NCI-H2196 treated with DMSO at 0.1 percent for 48 hours (cell line): ENCODE measurements at regions not wholly inside any gene's neighbourhood (a gene's known extent, or its start where the extent isn't known, plus 50 kb on each side); places are given as distances from the start of the nearest gene placed in this dataset.

Source experiments
- DNase-seq: peaks from one replicate; lab custom pipeline; 2025; ENCODE audit not compliant: unreplicated experiment; lab: John Stamatoyannopoulos, UW

- no peak for DNase-seq
Measured at GRCh38 chr18:4858379-4859127, 338.5 kb downstream of the AKAIN1 start.

- DNase-seq: no peak
Measured at GRCh38 chr18:4854671-4855070, 342.4 kb downstream of the AKAIN1 start.

- no peak for DNase-seq
Measured at GRCh38 chr18:4851301-4851976, 345.6 kb downstream of the AKAIN1 start.

GRCh38 chr18:4847056-4847455 lies 350.0 kb downstream of the AKAIN1 start:
- DNase-seq: no peak

- DNase-seq: no peak
Measured at GRCh38 chr18:4844320-4844719, 352.7 kb downstream of the AKAIN1 start.

GRCh38 chr18:4843771-4844170 lies 353.3 kb downstream of the AKAIN1 start:
- DNase-seq: no peak

- DNase-seq: no peak
Measured at GRCh38 chr18:4842751-4843150, 354.3 kb downstream of the AKAIN1 start.

- no peak for DNase-seq
Measured at GRCh38 chr18:4842287-4842686, 354.8 kb downstream of the AKAIN1 start.

GRCh38 chr18:4839639-4840038 lies 357.4 kb downstream of the AKAIN1 start:
- no peak for DNase-seq

- DNase-seq: no peak
Measured at GRCh38 chr18:4836141-4836540, 360.9 kb downstream of the AKAIN1 start.

GRCh38 chr18:4831791-4832375 lies 365.2 kb downstream of the AKAIN1 start:
- no peak for DNase-seq

GRCh38 chr18:4831127-4831526 lies 365.9 kb downstream of the AKAIN1 start:
- no peak for DNase-seq

GRCh38 chr18:4823091-4823490 lies 368.0 kb upstream of the DLGAP1 start:
- no peak for DNase-seq

- no peak for DNase-seq
Measured at GRCh38 chr18:4821801-4822200, 366.7 kb upstream of the DLGAP1 start.

- DNase-seq: no peak
Measured at GRCh38 chr18:4817665-4818064, 362.6 kb upstream of the DLGAP1 start.

- no peak for DNase-seq
Measured at GRCh38 chr18:4813708-4814107, 358.6 kb upstream of the DLGAP1 start.

GRCh38 chr18:4808891-4809290 lies 353.8 kb upstream of the DLGAP1 start:
- no peak for DNase-seq

- no peak for DNase-seq
Measured at GRCh38 chr18:4807604-4808293, 352.6 kb upstream of the DLGAP1 start.

- DNase-seq: no peak
Measured at GRCh38 chr18:4806331-4806730, 351.2 kb upstream of the DLGAP1 start.

GRCh38 chr18:4802296-4802695 lies 347.2 kb upstream of the DLGAP1 start:
- no peak for DNase-seq

GRCh38 chr18:4801151-4801550 lies 346.0 kb upstream of the DLGAP1 start:
- DNase-seq: no peak
